PC-3 (cell line): ENCODE measurements at regions not wholly inside any gene's neighbourhood (a gene's known extent, or its start where the extent isn't known, plus 50 kb on each side); places are given as distances from the start of the nearest gene placed in this dataset.

ENCODE experiments used
- ATAC-seq: fragments of 200-7000 bp; cut with Tn5 transposase; 2 replicates; pipeline ENCODE4 v1.9.1; 2020; ENCODE audit warnings: mild to moderate bottlenecking, moderate library complexity
- BruUV-seq: library from RNA; stranded (reverse); fragments of 400-500 nt; replicated peaks from 2 replicates; lab custom pipeline; 2021; lab: Mats Ljungman, UMichigan
- CTCF ChIA-PET: fragments of 300-600 bp; sonication (Branson Sonifier 250); formaldehyde crosslinking; loops from one replicate; lab custom pipeline; 2022; ENCODE audit warnings: antibody characterized with exemption; lab: Charles Lee
- POLR2A ChIA-PET: fragments of 300-600 bp; sonication (Branson Sonifier 250); formaldehyde crosslinking; loops from one replicate; lab custom pipeline; 2022; ENCODE audit warnings: antibody characterized with exemption; ENCODE audit not compliant: unreplicated experiment; lab: Charles Lee
- DNase-seq: peaks from one replicate; pipeline ENCODE4 v3.0.0-alpha.2; 2015
- H2AFZ ChIP-seq: fragments of 300-600 bp; sonication (generic); 2 replicates; pipeline ENCODE4 v1.6.0; 2016; ENCODE audit warnings: antibody characterized with exemption, low read length
- H3F3A ChIP-seq: fragments of 300-600 bp; sonication (generic); one replicate; pipeline ENCODE4 v1.6.0; 2017; ENCODE audit warnings: antibody characterized with exemption, low read length, control low read depth, mild to moderate bottlenecking; ENCODE audit not compliant: unreplicated experiment
- H3K27ac ChIP-seq: fragments of 300-600 bp; sonication (generic); 2 replicates; pipeline ENCODE4 v1.5.1; 2016; ENCODE audit warnings: mild to moderate bottlenecking, low read length
- H3K27me3 ChIP-seq: fragments of 300-600 bp; sonication (generic); 2 replicates; pipeline ENCODE4 v1.6.1; 2016; ENCODE audit warnings: low read length, mixed read lengths
- H3K36me3 ChIP-seq: fragments of 300-600 bp; sonication (generic); 2 replicates; pipeline ENCODE4 v1.6.1; 2016; ENCODE audit warnings: low read depth, mixed run types, low read length, mixed read lengths
- H3K4me1 ChIP-seq: fragments of 300-600 bp; sonication (generic); 2 replicates; pipeline ENCODE4 v1.5.1; 2016; ENCODE audit warnings: low read length; ENCODE audit not compliant: insufficient read depth
- H3K4me2 ChIP-seq: fragments of 300-600 bp; sonication (generic); 2 replicates; pipeline ENCODE4 v1.6.0; 2016; ENCODE audit warnings: low read length
- H3K4me3 ChIP-seq: fragments of 300-600 bp; sonication (generic); 2 replicates; pipeline ENCODE4 v1.5.1; 2016; ENCODE audit warnings: mild to moderate bottlenecking, low read length, mixed read lengths
- H3K79me2 ChIP-seq: fragments of 300-600 bp; sonication (generic); 2 replicates; pipeline ENCODE4 v1.6.1; 2017; ENCODE audit warnings: low read length, mixed read lengths
- H3K9ac ChIP-seq: fragments of 300-600 bp; sonication (generic); 2 replicates; pipeline ENCODE4 v1.6.0; 2016; ENCODE audit warnings: mild to moderate bottlenecking, low read length
- H3K9me2 ChIP-seq: fragments of 300-600 bp; sonication (generic); replicated peaks from 2 replicates; pipeline ENCODE4 v1.6.1; 2016; ENCODE audit warnings: mixed run types, low read length, mixed read lengths
- H3K9me3 ChIP-seq: fragments of 300-600 bp; sonication (generic); 2 replicates; pipeline ENCODE4 v1.6.1; 2016; ENCODE audit warnings: low read length, mixed read lengths
- H4K20me1 ChIP-seq: fragments of 300-600 bp; sonication (generic); 2 replicates; pipeline ENCODE4 v1.6.1; 2016; ENCODE audit warnings: low read length, mixed read lengths
- EZH2 ChIP-seq: fragments of 300-600 bp; sonication (generic); IDR thresholded peaks from one replicate; pipeline ENCODE4 v1.6.1; 2017; ENCODE audit warnings: antibody characterized with exemption, mild to moderate bottlenecking, low read length; ENCODE audit not compliant: unreplicated experiment
- EZH2phosphoT487 ChIP-seq: fragments of 300-600 bp; sonication (generic); IDR thresholded peaks from 2 replicates; pipeline ENCODE4 v1.6.1; 2018; ENCODE audit warnings: mild to moderate bottlenecking, antibody characterized with exemption, low read length, borderline replicate concordance
- intact Hi-C: fragments of 100-400 bp; cut with micrococcal nuclease; formaldehyde crosslinking; loops from 2 replicates; pipeline ENCODE4 v1.9.0; 2023
- TF ChIP-seq, protein P1 (sequence below): fragments of 300-600 bp; sonication (generic); conservative IDR thresholded peaks from 2 replicates; pipeline ENCODE4 v1.5.1; 2017; ENCODE audit warnings: antibody characterized with exemption, low read depth, mild to moderate bottlenecking, low read length

- no peaks in the 10 kb centered on the region for H3K9me3 ChIP-seq
- POLR2A ChIA-PET: no interaction called here
- no peak overlapping the region for H3K4me2 ChIP-seq
- no peaks in the 10 kb centered on the region for H3F3A ChIP-seq
- intact Hi-C loops: loop anchor here (10.0 kb wide), 1 partner anchor 514 kb away; no protein-coding TSS in a partner anchor
- H3K9me2 ChIP-seq: no peaks in the 10 kb centered on the region
- H4K20me1 ChIP-seq: no peaks in the 10 kb centered on the region
- H2AFZ ChIP-seq: no peak overlapping the region
- no peaks in the 10 kb centered on the region for H3K79me2 ChIP-seq
- H3K9ac ChIP-seq: no peak overlapping the region
- no peak overlapping the region for H3K4me3 ChIP-seq
- H3K4me1 ChIP-seq: no peaks in the 10 kb centered on the region
- peaks cover 11% of the 10 kb centered on the region for H3K27me3 ChIP-seq
- CTCF ChIA-PET: no interaction called here
- TF ChIP-seq EZH2phosphoT487: no peak
- no peak for TF ChIP-seq EZH2
- TF ChIP-seq, protein P1, sequence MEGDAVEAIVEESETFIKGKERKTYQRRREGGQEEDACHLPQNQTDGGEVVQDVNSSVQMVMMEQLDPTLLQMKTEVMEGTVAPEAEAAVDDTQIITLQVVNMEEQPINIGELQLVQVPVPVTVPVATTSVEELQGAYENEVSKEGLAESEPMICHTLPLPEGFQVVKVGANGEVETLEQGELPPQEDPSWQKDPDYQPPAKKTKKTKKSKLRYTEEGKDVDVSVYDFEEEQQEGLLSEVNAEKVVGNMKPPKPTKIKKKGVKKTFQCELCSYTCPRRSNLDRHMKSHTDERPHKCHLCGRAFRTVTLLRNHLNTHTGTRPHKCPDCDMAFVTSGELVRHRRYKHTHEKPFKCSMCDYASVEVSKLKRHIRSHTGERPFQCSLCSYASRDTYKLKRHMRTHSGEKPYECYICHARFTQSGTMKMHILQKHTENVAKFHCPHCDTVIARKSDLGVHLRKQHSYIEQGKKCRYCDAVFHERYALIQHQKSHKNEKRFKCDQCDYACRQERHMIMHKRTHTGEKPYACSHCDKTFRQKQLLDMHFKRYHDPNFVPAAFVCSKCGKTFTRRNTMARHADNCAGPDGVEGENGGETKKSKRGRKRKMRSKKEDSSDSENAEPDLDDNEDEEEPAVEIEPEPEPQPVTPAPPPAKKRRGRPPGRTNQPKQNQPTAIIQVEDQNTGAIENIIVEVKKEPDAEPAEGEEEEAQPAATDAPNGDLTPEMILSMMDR: no peak
- no TSS peak for BruUV-seq
- DNase-seq (no peak), ATAC-seq (no peak)
- no peaks in the 10 kb centered on the region for H3K36me3 ChIP-seq
- no peak overlapping the region for H3K27ac ChIP-seq
These were observed 372.1 kb downstream of the MTRR start for GRCh38 chr5:8241076-8241475.

DNA sequence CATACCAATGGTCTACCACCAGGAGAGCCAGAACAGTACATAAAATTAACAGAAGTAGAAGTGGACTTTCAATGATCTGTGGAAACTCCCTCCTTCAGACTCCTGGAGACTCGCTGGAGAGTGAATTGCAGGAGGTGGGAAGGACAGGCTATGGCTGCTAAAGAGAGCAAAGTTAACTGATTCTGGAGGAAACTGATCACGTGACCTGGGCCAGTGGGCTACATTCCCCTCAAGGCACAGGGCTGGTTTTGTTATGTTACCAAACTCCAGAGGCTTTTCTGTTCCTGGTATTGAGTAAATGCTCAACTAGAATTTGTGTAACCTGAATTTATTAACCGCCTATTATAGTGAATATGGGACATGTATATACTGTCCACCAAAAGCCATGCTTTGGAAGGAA lies 372.6 kb downstream of the MTRR start:
- intact Hi-C loops: loop anchor here (10.0 kb wide), 1 partner anchor 513 kb away; no protein-coding TSS in a partner anchor
- H3F3A ChIP-seq: no peaks in the 10 kb centered on the region
- TF ChIP-seq EZH2: no peak
- no peak for TF ChIP-seq EZH2phosphoT487
- TF ChIP-seq, protein P1: no peak
- H3K9me2 ChIP-seq: no peaks in the 10 kb centered on the region
- H3K36me3 ChIP-seq: no peaks in the 10 kb centered on the region
- no peaks in the 10 kb centered on the region for H4K20me1 ChIP-seq
- H3K9me3 ChIP-seq: no peaks in the 10 kb centered on the region
- no peak for ATAC-seq
- BruUV-seq: no TSS peak
- no peak overlapping the region for H3K27ac ChIP-seq
- H3K79me2 ChIP-seq: no peaks in the 10 kb centered on the region
- H2AFZ ChIP-seq: no peak overlapping the region
- ChIA-PET CTCF (no interaction called here), POLR2A (no interaction called here)
- no peak for DNase-seq
- H3K9ac ChIP-seq: no peak overlapping the region
- H3K27me3 ChIP-seq: peaks cover 11% of the 10 kb centered on the region
- no peaks in the 10 kb centered on the region for H3K4me1 ChIP-seq
- H3K4me3 ChIP-seq: no peak overlapping the region
- no peak overlapping the region for H3K4me2 ChIP-seq

DNA sequence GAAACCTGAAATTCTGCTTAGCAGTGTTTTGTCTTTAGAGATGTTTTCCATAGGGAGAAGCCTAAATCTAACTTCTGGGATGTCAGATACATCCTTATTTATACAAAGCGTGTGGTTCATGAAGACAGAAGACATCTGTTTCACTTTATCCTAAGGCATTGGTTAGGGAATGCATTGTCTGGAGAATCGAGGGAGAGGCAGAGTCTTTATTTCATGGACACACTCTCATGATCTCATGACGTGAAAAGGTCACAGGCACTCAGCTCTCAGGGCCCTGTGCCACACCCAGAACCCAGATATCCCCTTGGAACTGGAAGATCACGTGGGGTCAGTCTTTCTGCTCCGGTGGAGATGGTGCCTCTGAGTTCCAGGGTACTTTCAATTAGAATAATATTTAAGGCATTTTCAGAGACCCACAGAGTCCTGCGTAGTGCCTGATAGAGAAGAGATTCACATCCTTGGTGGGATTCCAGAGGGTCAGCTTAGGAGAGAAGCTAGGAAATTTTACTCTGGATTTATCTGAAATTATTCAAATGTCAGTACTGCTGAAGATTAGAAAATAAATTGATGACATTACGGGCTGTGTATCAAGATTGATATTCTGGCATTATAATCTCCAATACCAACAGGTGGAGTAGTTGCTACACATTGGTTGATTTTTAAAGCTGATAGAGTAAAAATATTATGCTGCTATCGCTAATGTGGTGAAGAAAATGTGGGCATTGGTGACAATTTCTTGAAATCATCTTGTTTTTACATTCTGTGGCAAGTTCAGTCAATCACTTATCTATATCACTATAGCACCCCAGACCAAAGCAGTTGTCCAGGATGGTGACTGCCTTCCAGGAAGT lies 378.3 kb downstream of the MTRR start:
- TF ChIP-seq EZH2phosphoT487 (no peak), EZH2 (no peak)
- TF ChIP-seq, protein P1: peak; percentile 95

More for the DNA sequence above, 378.3 kb downstream of the MTRR start:
- Histone ChIP-seq H3K27ac (no peak overlapping the region), H2AFZ (peak overlapping the region; percentile 61), H3K9ac (no peak overlapping the region), H3K4me3 (peak overlapping the region; percentile 31), H3K27me3 (no peaks in the 10 kb centered on the region), H3K4me2 (peak overlapping the region; percentile 65), H3K9me2 (no peaks in the 10 kb centered on the region), H3F3A (no peaks in the 10 kb centered on the region), H3K79me2 (no peaks in the 10 kb centered on the region), H3K9me3 (no peaks in the 10 kb centered on the region), H4K20me1 (no peaks in the 10 kb centered on the region), H3K4me1 (peaks cover 3% of the 10 kb centered on the region; the same call in 1 of the 2 replicates), H3K36me3 (no peaks in the 10 kb centered on the region)
- ChIA-PET CTCF (interaction anchor here (0.5 to 0.6 kb wide), 3 partner anchors 87 to 139 kb away, joined by 4 to 8 read pairs (median 4); no protein-coding TSS in a partner anchor), POLR2A (no interaction called here)
- peak; percentile 58 for DNase-seq
- no TSS peak for BruUV-seq
- peak; percentile 31; the same call in 1 of the 2 replicates for ATAC-seq
- intact Hi-C loops: loop anchor here (1.0 to 10.0 kb wide), 5 partner anchors 148 to 960 kb away; no protein-coding TSS in a partner anchor
